HEK293 (cell line): ENCODE measurements at regions not wholly inside any gene's neighbourhood (a gene's known extent, or its start where the extent isn't known, plus 50 kb on each side); places are given as distances from the start of the nearest gene placed in this dataset.

Experiments
- CTCF ChIA-PET: fragments of 350-600 bp; formaldehyde crosslinking; extraction: SDS; loops from one replicate; lab custom pipeline; 2021; ENCODE audit warnings: antibody characterized with exemption; lab: Yijun Ruan, JAX
- POLR2A ChIA-PET: fragments of 300-600 bp; formaldehyde crosslinking; extraction: SDS; loops from one replicate; lab custom pipeline; 2020; ENCODE audit warnings: antibody characterized with exemption, inconsistent platforms; lab: Yijun Ruan, JAX
- H3K27ac ChIP-seq: fragments of 200-500 bp; sonication (Bioruptor generic); 2 replicates; pipeline ENCODE4 v1.5.1; 2014; ENCODE audit warnings: low read depth, low read length, control low read depth, inconsistent platforms; ENCODE audit errors: extremely low read depth
- H3K36me3 ChIP-seq, 2 experiments: fragments of 200-500 bp in 1 of 2; sonication (Bioruptor generic) in 1 of 2; 1 replicate in 1 of 2; 2 replicates in 1 of 2; pipeline ENCODE4 v1.5.1; 2014 to 2017; ENCODE audit warnings: inconsistent platforms in 2 of 2, low read length in 2 of 2; ENCODE audit not compliant: control insufficient read depth in 2 of 2, insufficient read depth in 1 of 2
- H3K4me1 ChIP-seq: fragments of 200-500 bp; sonication (Bioruptor generic); 2 replicates; pipeline ENCODE4 v1.5.1; 2014; ENCODE audit warnings: mild to moderate bottlenecking, low read length, inconsistent platforms; ENCODE audit not compliant: control insufficient read depth, insufficient read depth
- H3K4me3 ChIP-seq: 2 replicates; pipeline ENCODE4 v1.5.1; 2011; ENCODE audit warnings: low read depth, mild to moderate bottlenecking, control low read depth, low read length, moderate library complexity
- H3K9me3 ChIP-seq: fragments of 200-500 bp; sonication (Bioruptor generic); 2 replicates; pipeline ENCODE4 v1.5.1; 2014; ENCODE audit warnings: low read depth, low read length, inconsistent platforms; ENCODE audit not compliant: control insufficient read depth, insufficient read depth
- CTCF ChIP-seq: fragments of 450-650 bp; formaldehyde crosslinking; IDR thresholded peaks from 2 replicates; pipeline ENCODE4 v1.5.1; 2016; ENCODE audit warnings: missing biosample characterization, missing genetic modification characterization
- FEZF1 ChIP-seq: fragments of 450-650 bp; formaldehyde crosslinking; IDR thresholded peaks from 2 replicates; pipeline ENCODE4 v1.5.1; 2016; ENCODE audit warnings: missing biosample characterization, missing genetic modification characterization
- GLI2 ChIP-seq: fragments of 450-650 bp; formaldehyde crosslinking; IDR thresholded peaks from 2 replicates; pipeline ENCODE4; 2017; ENCODE audit warnings: missing biosample characterization, missing genetic modification characterization, low read depth, borderline replicate concordance
- GLIS1 ChIP-seq: fragments of 450-650 bp; formaldehyde crosslinking; IDR thresholded peaks from 2 replicates; pipeline ENCODE4 v1.5.1; 2016; ENCODE audit warnings: missing biosample characterization, missing genetic modification characterization
- INSM2 ChIP-seq: fragments of 450-650 bp; formaldehyde crosslinking; IDR thresholded peaks from 2 replicates; pipeline ENCODE4 v1.5.1; 2016; ENCODE audit warnings: missing biosample characterization, missing genetic modification characterization
- OSR2 ChIP-seq: fragments of 450-650 bp; formaldehyde crosslinking; IDR thresholded peaks from 2 replicates; pipeline ENCODE4 v1.5.1; 2016; ENCODE audit warnings: missing biosample characterization, missing genetic modification characterization
- OVOL3 ChIP-seq: fragments of 450-650 bp; formaldehyde crosslinking; IDR thresholded peaks from 2 replicates; pipeline ENCODE4 v1.5.1; 2016; ENCODE audit warnings: missing biosample characterization, missing genetic modification characterization
- SETDB1 ChIP-seq: IDR thresholded peaks from one replicate; pipeline ENCODE4 v1.6.1; 2017; ENCODE audit warnings: mild to moderate bottlenecking, low read length, moderate library complexity, mixed read lengths; ENCODE audit not compliant: insufficient read length
- WT1 ChIP-seq: fragments of 450-650 bp; formaldehyde crosslinking; IDR thresholded peaks from 2 replicates; pipeline ENCODE4 v1.5.1; 2016; ENCODE audit warnings: missing biosample characterization, missing genetic modification characterization
- YY2 ChIP-seq: fragments of 450-650 bp; formaldehyde crosslinking; IDR thresholded peaks from 2 replicates; pipeline ENCODE4 v1.5.1; 2016; ENCODE audit warnings: missing biosample characterization, missing genetic modification characterization
- ZBTB1 ChIP-seq: fragments of 450-650 bp; formaldehyde crosslinking; IDR thresholded peaks from 2 replicates; pipeline ENCODE4 v1.5.1; 2016; ENCODE audit warnings: missing biosample characterization, missing genetic modification characterization
- ZBTB17 ChIP-seq: fragments of 450-650 bp; formaldehyde crosslinking; IDR thresholded peaks from 2 replicates; pipeline ENCODE4 v1.5.1; 2016; ENCODE audit warnings: missing biosample characterization, missing genetic modification characterization
- ZBTB21 ChIP-seq: fragments of 450-650 bp; formaldehyde crosslinking; IDR thresholded peaks from 2 replicates; pipeline ENCODE4 v1.5.1; 2017; ENCODE audit warnings: missing biosample characterization, missing genetic modification characterization
- ZNF248 ChIP-seq: fragments of 450-650 bp; formaldehyde crosslinking; IDR thresholded peaks from 2 replicates; pipeline ENCODE4 v1.5.1; 2017; ENCODE audit warnings: missing biosample characterization, missing genetic modification characterization
- ZNF324 ChIP-seq: fragments of 450-650 bp; formaldehyde crosslinking; IDR thresholded peaks from 2 replicates; pipeline ENCODE4 v1.5.1; 2016; ENCODE audit warnings: missing biosample characterization, missing genetic modification characterization
- ZNF473 ChIP-seq: fragments of 450-650 bp; formaldehyde crosslinking; IDR thresholded peaks from 2 replicates; pipeline ENCODE4 v1.5.1; 2017; ENCODE audit warnings: missing biosample characterization, missing genetic modification characterization
- ZNF501 ChIP-seq: fragments of 450-650 bp; formaldehyde crosslinking; IDR thresholded peaks from 2 replicates; pipeline ENCODE4 v1.5.1; 2016; ENCODE audit warnings: missing biosample characterization, missing genetic modification characterization
- ZNF555 ChIP-seq: fragments of 450-650 bp; formaldehyde crosslinking; conservative IDR thresholded peaks from 2 replicates; pipeline ENCODE4 v1.5.1; 2017; ENCODE audit warnings: missing biosample characterization, mild to moderate bottlenecking, missing genetic modification characterization, inconsistent platforms
- ZNF670 ChIP-seq: fragments of 450-650 bp; formaldehyde crosslinking; IDR thresholded peaks from 2 replicates; pipeline ENCODE4 v1.5.1; 2016; ENCODE audit warnings: missing biosample characterization, missing genetic modification characterization, low read depth
- TF ChIP-seq, protein P1 (sequence below): fragments of 450-650 bp; formaldehyde crosslinking; IDR thresholded peaks from 2 replicates; pipeline ENCODE4 v1.5.1; 2016; ENCODE audit warnings: missing biosample characterization, missing genetic modification characterization, low read depth
- TF ChIP-seq, protein P2 (sequence below): fragments of 450-650 bp; formaldehyde crosslinking; IDR thresholded peaks from 2 replicates; pipeline ENCODE4 v1.5.1; 2017; ENCODE audit warnings: missing biosample characterization, missing genetic modification characterization
- TF ChIP-seq, protein P3 (sequence below): fragments of 450-650 bp; formaldehyde crosslinking; IDR thresholded peaks from 2 replicates; pipeline ENCODE4 v1.5.1; 2016; ENCODE audit warnings: missing biosample characterization, missing genetic modification characterization

- TF ChIP-seq ZBTB1 (tag by site-specific recombination) (no peak), ZNF248 (tag by site-specific recombination) (no peak), GLIS1 (tag by site-specific recombination) (no peak; the same call in 1 of the 2 replicates), OVOL3 (tag by site-specific recombination) (no peak), WT1 (peak; percentile 49; the same call in 1 of the 2 replicates), SETDB1 (no peak), ZNF670 (tag by site-specific recombination) (no peak), OSR2 (tag by site-specific recombination) (peak; percentile 85), GLI2 (tag by site-specific recombination) (peak; percentile 40; the same call in 1 of the 2 replicates), YY2 (tag by site-specific recombination) (no peak), ZBTB17 (peak; percentile 71), ZNF501 (no peak)
- TF ChIP-seq, protein P1, sequence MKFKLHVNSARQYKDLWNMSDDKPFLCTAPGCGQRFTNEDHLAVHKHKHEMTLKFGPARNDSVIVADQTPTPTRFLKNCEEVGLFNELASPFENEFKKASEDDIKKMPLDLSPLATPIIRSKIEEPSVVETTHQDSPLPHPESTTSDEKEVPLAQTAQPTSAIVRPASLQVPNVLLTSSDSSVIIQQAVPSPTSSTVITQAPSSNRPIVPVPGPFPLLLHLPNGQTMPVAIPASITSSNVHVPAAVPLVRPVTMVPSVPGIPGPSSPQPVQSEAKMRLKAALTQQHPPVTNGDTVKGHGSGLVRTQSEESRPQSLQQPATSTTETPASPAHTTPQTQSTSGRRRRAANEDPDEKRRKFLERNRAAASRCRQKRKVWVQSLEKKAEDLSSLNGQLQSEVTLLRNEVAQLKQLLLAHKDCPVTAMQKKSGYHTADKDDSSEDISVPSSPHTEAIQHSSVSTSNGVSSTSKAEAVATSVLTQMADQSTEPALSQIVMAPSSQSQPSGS = no peak
- TF ChIP-seq, protein P2, sequence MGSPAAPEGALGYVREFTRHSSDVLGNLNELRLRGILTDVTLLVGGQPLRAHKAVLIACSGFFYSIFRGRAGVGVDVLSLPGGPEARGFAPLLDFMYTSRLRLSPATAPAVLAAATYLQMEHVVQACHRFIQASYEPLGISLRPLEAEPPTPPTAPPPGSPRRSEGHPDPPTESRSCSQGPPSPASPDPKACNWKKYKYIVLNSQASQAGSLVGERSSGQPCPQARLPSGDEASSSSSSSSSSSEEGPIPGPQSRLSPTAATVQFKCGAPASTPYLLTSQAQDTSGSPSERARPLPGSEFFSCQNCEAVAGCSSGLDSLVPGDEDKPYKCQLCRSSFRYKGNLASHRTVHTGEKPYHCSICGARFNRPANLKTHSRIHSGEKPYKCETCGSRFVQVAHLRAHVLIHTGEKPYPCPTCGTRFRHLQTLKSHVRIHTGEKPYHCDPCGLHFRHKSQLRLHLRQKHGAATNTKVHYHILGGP (tag by site-specific recombination) = peak; percentile 52
- TF ChIP-seq, all 188 proteins: peak for 34
Observed at GRCh38 chr15:48062148-48062872, 58.5 kb upstream of the SLC24A5 start (continued).

- Histone ChIP-seq H3K9me3 (no peaks in the 10 kb centered on the region), H3K4me1 (peaks cover 6% of the 10 kb centered on the region; the same call in 1 of the 2 replicates), H3K4me3 (no peak overlapping the region), H3K36me3 (no peaks in the 10 kb centered on the region), H3K27ac (no peak overlapping the region)
- ChIA-PET POLR2A (no interaction called here), CTCF (interaction anchor here (0.6 to 1.0 kb wide), 4 partner anchors 11 to 289 kb away, joined by 3 to 4 read pairs (median 3); no protein-coding TSS in a partner anchor)
- TF ChIP-seq FEZF1 (tag by site-specific recombination) (no peak), INSM2 (tag by site-specific recombination) (no peak), ZBTB21 (tag by site-specific recombination) (no peak), ZNF324 (no peak), CTCF (tag by site-specific recombination) (no peak), ZNF473 (tag by site-specific recombination) (no peak), ZNF555 (no peak)
- TF ChIP-seq, protein P3, sequence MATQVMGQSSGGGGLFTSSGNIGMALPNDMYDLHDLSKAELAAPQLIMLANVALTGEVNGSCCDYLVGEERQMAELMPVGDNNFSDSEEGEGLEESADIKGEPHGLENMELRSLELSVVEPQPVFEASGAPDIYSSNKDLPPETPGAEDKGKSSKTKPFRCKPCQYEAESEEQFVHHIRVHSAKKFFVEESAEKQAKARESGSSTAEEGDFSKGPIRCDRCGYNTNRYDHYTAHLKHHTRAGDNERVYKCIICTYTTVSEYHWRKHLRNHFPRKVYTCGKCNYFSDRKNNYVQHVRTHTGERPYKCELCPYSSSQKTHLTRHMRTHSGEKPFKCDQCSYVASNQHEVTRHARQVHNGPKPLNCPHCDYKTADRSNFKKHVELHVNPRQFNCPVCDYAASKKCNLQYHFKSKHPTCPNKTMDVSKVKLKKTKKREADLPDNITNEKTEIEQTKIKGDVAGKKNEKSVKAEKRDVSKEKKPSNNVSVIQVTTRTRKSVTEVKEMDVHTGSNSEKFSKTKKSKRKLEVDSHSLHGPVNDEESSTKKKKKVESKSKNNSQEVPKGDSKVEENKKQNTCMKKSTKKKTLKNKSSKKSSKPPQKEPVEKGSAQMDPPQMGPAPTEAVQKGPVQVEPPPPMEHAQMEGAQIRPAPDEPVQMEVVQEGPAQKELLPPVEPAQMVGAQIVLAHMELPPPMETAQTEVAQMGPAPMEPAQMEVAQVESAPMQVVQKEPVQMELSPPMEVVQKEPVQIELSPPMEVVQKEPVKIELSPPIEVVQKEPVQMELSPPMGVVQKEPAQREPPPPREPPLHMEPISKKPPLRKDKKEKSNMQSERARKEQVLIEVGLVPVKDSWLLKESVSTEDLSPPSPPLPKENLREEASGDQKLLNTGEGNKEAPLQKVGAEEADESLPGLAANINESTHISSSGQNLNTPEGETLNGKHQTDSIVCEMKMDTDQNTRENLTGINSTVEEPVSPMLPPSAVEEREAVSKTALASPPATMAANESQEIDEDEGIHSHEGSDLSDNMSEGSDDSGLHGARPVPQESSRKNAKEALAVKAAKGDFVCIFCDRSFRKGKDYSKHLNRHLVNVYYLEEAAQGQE (tag by site-specific recombination) = no peak
Observed at GRCh38 chr15:48063411-48063985, 57.3 kb upstream of the SLC24A5 start.
